CD4-positive, alpha-beta T cell (primary cell): ENCODE measurements at regions not wholly inside any gene's neighbourhood (a gene's known extent, or its start where the extent isn't known, plus 50 kb on each side); places are given as distances from the start of the nearest gene placed in this dataset.

Experiments
- ATAC-seq: fragments of 200-7000 bp; cut with Tn5 transposase; one replicate; pipeline ENCODE4 v1.10.0; 2022; ENCODE audit warnings: mild to moderate bottlenecking; ENCODE audit not compliant: poor library complexity
- CTCF ChIA-PET: fragments of 350-600 bp; sonication (Branson Sonifier 250); formaldehyde crosslinking; loops from one replicate; lab custom pipeline; 2021; ENCODE audit warnings: antibody characterized with exemption, inconsistent platforms; lab: Charles Lee
- POLR2A ChIA-PET: fragments of 350-600 bp; sonication (Branson Sonifier 250); formaldehyde crosslinking; loops from one replicate; lab custom pipeline; 2021; ENCODE audit warnings: antibody characterized with exemption, inconsistent platforms; lab: Charles Lee
- DNase-seq, 14 experiments: peaks; one replicate each; pipeline ENCODE4 v3.0.0-alpha.2; 2013 to 2020; ENCODE audit warnings: mixed read lengths in 2 of 14
- H3K27ac ChIP-seq, 2 donors: one replicate each; pipeline versions ENCODE4 v1.5.1 to v1.7.0; 2013; ENCODE audit warnings: low read length in 2 of 2, low read depth in 1 of 2, mild to moderate bottlenecking in 1 of 2
- H3K27me3 ChIP-seq, 2 experiments: 1 replicate in 1 of 2; 2 replicates in 1 of 2; pipeline versions ENCODE4 v1.6.1 to v1.7.0; 2013; ENCODE audit warnings: low read length in 2 of 2, control low read depth in 1 of 2, mild to moderate bottlenecking in 1 of 2, moderate library complexity in 1 of 2; ENCODE audit not compliant: insufficient read depth in 2 of 2, control insufficient read depth in 1 of 2
- H3K36me3 ChIP-seq: one replicate; pipeline ENCODE4 v1.6.1; 2013; ENCODE audit warnings: low read length, control low read depth; ENCODE audit not compliant: insufficient read depth
- H3K4me1 ChIP-seq: one replicate; pipeline ENCODE4 v1.6.1; 2013; ENCODE audit warnings: low read length, control low read depth; ENCODE audit not compliant: insufficient read depth
- H3K4me3 ChIP-seq: one replicate; pipeline ENCODE4 v1.5.1; 2013; ENCODE audit warnings: mild to moderate bottlenecking, low read length, moderate library complexity
- H3K9me3 ChIP-seq, 2 experiments: 1 replicate in 1 of 2; 2 replicates in 1 of 2; pipeline versions ENCODE4 v1.6.1 to v1.7.0; 2013; ENCODE audit warnings: low read length in 2 of 2, mild to moderate bottlenecking in 2 of 2, control low read depth in 1 of 2, moderate library complexity in 1 of 2; ENCODE audit not compliant: control insufficient read depth in 1 of 2, insufficient read depth in 1 of 2
- H3K27ac Mint-ChIP-seq: one replicate; pipeline ENCODE4 v1.8.0; 2020; ENCODE audit warnings: mixed read lengths
- H3K27me3 Mint-ChIP-seq: one replicate; pipeline ENCODE4 v1.8.0; 2021; ENCODE audit warnings: mixed read lengths
- H3K36me3 Mint-ChIP-seq: one replicate; pipeline ENCODE4 v1.8.0; 2021; ENCODE audit warnings: low read depth, mixed read lengths
- H3K4me1 Mint-ChIP-seq: one replicate; pipeline ENCODE4 v1.8.0; 2021; ENCODE audit warnings: low read depth, mixed read lengths
- H3K4me3 Mint-ChIP-seq: one replicate; pipeline ENCODE4 v1.8.0; 2020; ENCODE audit warnings: mild to moderate bottlenecking, mixed read lengths
- H3K9me3 Mint-ChIP-seq: one replicate; pipeline ENCODE4 v1.8.0; 2020; ENCODE audit warnings: mixed read lengths
- intact Hi-C, 2 experiments: fragments of 100-400 bp; cut with DNase I in 1 of 2; cut with micrococcal nuclease in 1 of 2; formaldehyde crosslinking; loops; one replicate each; pipeline versions ENCODE4 v1.15.1 to v1.9.0; 2023 to 2025; cut with DNase I, micrococcal nuclease
- TF ChIP-seq, protein P1 (sequence below): fragments of 200-600 bp; IDR thresholded peaks from one replicate; pipeline ENCODE4 v1.8.0; 2022; ENCODE audit warnings: antibody characterized with exemption, mild to moderate bottlenecking

DNA sequence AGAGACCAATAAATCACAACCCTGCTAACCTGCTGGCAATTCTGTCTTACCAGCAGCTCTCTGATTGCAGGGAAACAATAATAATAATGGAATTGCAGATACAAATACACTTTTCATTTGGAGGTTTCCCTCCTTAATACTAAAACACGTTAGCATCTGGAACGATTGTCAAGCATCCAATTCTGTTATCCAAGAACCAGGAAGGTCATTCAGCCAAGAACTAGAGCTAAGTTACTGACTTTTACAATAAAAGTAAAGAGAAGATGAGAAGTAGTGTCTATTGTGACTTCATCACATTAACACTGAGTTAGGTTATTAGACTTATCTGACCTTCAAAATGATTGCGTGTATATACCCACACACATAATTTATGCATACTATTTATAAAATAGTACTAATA, 335.6 kb downstream of the BRINP1 start:
- intact Hi-C loops = no loop called here
- POLR2A ChIA-PET = no interaction called here
- Mint-ChIP-seq H3K9me3 (peaks cover 6% of the 10 kb centered on the region), H3K36me3 (no peaks in the 10 kb centered on the region), H3K27ac (no peak overlapping the region), H3K4me1 (no peaks in the 10 kb centered on the region), H3K27me3 (no peaks in the 10 kb centered on the region), H3K4me3 (no peak overlapping the region)
- no peak overlapping the region for H3K4me3 ChIP-seq
- no peaks in the 10 kb centered on the region for H3K27me3 ChIP-seq
- CTCF ChIA-PET = no interaction called here
- no peaks in the 10 kb centered on the region for H3K36me3 ChIP-seq
- no peaks in the 10 kb centered on the region for H3K4me1 ChIP-seq
- TF ChIP-seq, protein P1, sequence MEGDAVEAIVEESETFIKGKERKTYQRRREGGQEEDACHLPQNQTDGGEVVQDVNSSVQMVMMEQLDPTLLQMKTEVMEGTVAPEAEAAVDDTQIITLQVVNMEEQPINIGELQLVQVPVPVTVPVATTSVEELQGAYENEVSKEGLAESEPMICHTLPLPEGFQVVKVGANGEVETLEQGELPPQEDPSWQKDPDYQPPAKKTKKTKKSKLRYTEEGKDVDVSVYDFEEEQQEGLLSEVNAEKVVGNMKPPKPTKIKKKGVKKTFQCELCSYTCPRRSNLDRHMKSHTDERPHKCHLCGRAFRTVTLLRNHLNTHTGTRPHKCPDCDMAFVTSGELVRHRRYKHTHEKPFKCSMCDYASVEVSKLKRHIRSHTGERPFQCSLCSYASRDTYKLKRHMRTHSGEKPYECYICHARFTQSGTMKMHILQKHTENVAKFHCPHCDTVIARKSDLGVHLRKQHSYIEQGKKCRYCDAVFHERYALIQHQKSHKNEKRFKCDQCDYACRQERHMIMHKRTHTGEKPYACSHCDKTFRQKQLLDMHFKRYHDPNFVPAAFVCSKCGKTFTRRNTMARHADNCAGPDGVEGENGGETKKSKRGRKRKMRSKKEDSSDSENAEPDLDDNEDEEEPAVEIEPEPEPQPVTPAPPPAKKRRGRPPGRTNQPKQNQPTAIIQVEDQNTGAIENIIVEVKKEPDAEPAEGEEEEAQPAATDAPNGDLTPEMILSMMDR = no peak
- H3K27ac ChIP-seq = no peak overlapping the region
- H3K9me3 ChIP-seq = peaks cover 0 to 7% of the 10 kb centered on the region in 2 experiments
- DNase-seq (no peak), ATAC-seq (no peak)

DNA sequence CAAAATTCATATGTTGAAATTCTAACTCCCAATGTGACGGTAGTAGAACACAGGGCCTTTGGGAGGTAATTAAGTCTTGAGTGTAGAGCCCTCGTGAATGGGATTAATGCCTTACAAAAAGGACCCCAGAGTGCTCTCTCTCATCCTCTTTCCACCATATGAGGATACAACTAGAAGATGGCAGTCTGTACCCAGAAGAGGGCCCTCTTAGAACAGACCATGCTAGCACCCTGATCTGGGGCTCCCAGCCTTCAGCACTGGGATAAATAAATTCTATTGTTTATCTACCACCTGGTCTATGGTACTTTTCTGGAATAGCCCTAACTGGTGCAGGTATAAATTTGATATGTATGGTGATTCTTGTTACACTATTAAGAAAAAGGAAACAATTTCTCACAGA, 332.3 kb downstream of the BRINP1 start:
- H3K4me3 ChIP-seq = no peak overlapping the region
- ATAC-seq (no peak), DNase-seq (no peak)
- no peaks in the 10 kb centered on the region for H3K27me3 Mint-ChIP-seq
- peaks cover 3% of the 10 kb centered on the region for H3K9me3 Mint-ChIP-seq
- H3K27ac Mint-ChIP-seq = no peak overlapping the region
- intact Hi-C loops = no loop called here
- H3K36me3 Mint-ChIP-seq = no peaks in the 10 kb centered on the region
- no peaks in the 10 kb centered on the region for H3K4me1 ChIP-seq
- peaks cover 0 to 8% of the 10 kb centered on the region in 2 experiments for H3K9me3 ChIP-seq
- H3K27ac ChIP-seq = no peak overlapping the region
- ChIA-PET POLR2A (no interaction called here), CTCF (no interaction called here)
- no peaks in the 10 kb centered on the region for H3K4me1 Mint-ChIP-seq
- TF ChIP-seq, protein P1 = no peak
- no peak overlapping the region for H3K4me3 Mint-ChIP-seq
- no peaks in the 10 kb centered on the region for H3K27me3 ChIP-seq
- no peaks in the 10 kb centered on the region for H3K36me3 ChIP-seq

DNA sequence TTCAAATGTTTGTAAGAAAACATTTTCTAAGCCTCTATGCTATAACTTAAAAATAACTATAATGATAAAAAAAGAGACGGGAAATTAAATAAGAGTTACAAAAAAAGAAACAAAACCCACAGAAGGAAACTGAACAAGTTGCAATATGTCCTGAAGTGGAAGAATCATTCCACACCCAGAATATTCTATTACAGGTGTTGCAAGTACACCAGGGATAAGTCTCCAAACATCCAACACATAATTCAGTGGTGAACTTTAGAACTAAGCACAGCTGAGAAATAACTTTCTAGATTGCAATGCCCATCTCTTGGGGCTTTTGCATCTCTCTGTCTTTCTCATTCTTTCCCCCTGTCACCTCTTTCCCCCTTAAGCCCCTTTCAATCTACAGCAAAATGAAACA, 325.2 kb downstream of the BRINP1 start:
- Histone ChIP-seq H3K4me1 (no peaks in the 10 kb centered on the region), H3K9me3 (peaks cover 0 to 4% of the 10 kb centered on the region in 2 experiments), H3K36me3 (no peaks in the 10 kb centered on the region), H3K4me3 (no peak overlapping the region), H3K27ac (no peak overlapping the region), H3K27me3 (no peaks in the 10 kb centered on the region)
- ATAC-seq (no peak), DNase-seq (no peak)
- TF ChIP-seq, protein P1 = no peak
- H3K36me3 Mint-ChIP-seq = no peaks in the 10 kb centered on the region
- no peak overlapping the region for H3K4me3 Mint-ChIP-seq
- ChIA-PET CTCF (no interaction called here), POLR2A (no interaction called here)
- H3K27me3 Mint-ChIP-seq = no peaks in the 10 kb centered on the region
- intact Hi-C loops = no loop called here
- no peak overlapping the region for H3K27ac Mint-ChIP-seq
- no peaks in the 10 kb centered on the region for H3K4me1 Mint-ChIP-seq
- no peaks in the 10 kb centered on the region for H3K9me3 Mint-ChIP-seq
